ENCODE measurements at regions not wholly inside any gene's neighbourhood (a gene's known extent, or its start where the extent isn't known, plus 50 kb on each side); places are given as distances from the start of the nearest gene placed in this dataset.
A peak's percentile ranks its signal among the peaks of the same experiment; 100 is the strongest.

DNA sequence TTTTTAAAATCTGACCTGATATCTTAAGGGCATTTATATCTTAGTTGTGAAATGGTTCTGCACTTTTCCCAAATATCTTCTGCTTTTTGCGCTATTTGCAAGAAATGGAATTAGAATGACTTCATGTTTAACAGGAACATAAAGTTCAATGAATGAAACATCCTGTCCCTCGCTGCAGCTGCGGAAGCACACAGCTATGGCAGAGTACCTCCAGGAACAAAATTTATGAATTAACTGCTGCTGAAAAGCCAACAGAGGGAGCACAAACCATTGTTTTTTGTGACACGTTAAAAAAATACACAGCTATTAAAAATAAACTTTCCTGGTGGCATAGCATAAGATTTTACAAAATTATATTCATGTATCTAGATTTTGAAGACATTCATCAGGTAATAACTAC, 404.4 kb upstream of the MDFIC2 start:
- TF ChIP-seq ZNF830 (CRISPR knock-in tag; IDR thresholded peaks at IDR 0.05) = no peak
- no peak for TF ChIP-seq POLR2AphosphoS5 (IDR thresholded peaks at IDR 0.05; ENCODE audit: control insufficient read depth, insufficient read depth, low read depth, low read length)
- TF ChIP-seq, protein P1, sequence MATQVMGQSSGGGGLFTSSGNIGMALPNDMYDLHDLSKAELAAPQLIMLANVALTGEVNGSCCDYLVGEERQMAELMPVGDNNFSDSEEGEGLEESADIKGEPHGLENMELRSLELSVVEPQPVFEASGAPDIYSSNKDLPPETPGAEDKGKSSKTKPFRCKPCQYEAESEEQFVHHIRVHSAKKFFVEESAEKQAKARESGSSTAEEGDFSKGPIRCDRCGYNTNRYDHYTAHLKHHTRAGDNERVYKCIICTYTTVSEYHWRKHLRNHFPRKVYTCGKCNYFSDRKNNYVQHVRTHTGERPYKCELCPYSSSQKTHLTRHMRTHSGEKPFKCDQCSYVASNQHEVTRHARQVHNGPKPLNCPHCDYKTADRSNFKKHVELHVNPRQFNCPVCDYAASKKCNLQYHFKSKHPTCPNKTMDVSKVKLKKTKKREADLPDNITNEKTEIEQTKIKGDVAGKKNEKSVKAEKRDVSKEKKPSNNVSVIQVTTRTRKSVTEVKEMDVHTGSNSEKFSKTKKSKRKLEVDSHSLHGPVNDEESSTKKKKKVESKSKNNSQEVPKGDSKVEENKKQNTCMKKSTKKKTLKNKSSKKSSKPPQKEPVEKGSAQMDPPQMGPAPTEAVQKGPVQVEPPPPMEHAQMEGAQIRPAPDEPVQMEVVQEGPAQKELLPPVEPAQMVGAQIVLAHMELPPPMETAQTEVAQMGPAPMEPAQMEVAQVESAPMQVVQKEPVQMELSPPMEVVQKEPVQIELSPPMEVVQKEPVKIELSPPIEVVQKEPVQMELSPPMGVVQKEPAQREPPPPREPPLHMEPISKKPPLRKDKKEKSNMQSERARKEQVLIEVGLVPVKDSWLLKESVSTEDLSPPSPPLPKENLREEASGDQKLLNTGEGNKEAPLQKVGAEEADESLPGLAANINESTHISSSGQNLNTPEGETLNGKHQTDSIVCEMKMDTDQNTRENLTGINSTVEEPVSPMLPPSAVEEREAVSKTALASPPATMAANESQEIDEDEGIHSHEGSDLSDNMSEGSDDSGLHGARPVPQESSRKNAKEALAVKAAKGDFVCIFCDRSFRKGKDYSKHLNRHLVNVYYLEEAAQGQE (IDR thresholded peaks at IDR 0.05; ENCODE audit: borderline replicate concordance) = no peak
- TF ChIP-seq, protein P1 (CRISPR knock-in tag; IDR thresholded peaks at IDR 0.05; ENCODE audit: low read depth) = no peak
- TF ChIP-seq, protein P2, sequence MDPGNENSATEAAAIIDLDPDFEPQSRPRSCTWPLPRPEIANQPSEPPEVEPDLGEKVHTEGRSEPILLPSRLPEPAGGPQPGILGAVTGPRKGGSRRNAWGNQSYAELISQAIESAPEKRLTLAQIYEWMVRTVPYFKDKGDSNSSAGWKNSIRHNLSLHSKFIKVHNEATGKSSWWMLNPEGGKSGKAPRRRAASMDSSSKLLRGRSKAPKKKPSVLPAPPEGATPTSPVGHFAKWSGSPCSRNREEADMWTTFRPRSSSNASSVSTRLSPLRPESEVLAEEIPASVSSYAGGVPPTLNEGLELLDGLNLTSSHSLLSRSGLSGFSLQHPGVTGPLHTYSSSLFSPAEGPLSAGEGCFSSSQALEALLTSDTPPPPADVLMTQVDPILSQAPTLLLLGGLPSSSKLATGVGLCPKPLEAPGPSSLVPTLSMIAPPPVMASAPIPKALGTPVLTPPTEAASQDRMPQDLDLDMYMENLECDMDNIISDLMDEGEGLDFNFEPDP (CRISPR knock-in tag; IDR thresholded peaks at IDR 0.05) = no peak
- TF ChIP-seq ZNF589 (CRISPR knock-in tag; IDR thresholded peaks at IDR 0.05; ENCODE audit: low read depth) = no peak
- TF ChIP-seq, protein P3, sequence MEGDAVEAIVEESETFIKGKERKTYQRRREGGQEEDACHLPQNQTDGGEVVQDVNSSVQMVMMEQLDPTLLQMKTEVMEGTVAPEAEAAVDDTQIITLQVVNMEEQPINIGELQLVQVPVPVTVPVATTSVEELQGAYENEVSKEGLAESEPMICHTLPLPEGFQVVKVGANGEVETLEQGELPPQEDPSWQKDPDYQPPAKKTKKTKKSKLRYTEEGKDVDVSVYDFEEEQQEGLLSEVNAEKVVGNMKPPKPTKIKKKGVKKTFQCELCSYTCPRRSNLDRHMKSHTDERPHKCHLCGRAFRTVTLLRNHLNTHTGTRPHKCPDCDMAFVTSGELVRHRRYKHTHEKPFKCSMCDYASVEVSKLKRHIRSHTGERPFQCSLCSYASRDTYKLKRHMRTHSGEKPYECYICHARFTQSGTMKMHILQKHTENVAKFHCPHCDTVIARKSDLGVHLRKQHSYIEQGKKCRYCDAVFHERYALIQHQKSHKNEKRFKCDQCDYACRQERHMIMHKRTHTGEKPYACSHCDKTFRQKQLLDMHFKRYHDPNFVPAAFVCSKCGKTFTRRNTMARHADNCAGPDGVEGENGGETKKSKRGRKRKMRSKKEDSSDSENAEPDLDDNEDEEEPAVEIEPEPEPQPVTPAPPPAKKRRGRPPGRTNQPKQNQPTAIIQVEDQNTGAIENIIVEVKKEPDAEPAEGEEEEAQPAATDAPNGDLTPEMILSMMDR (IDR thresholded peaks at IDR 0.05 in 2 of 3, conservative IDR thresholded peaks at IDR 0.05 in 1 of 3; ENCODE audit: insufficient read depth in 2 of 3, low read depth in 1 of 3, low read length in 3 of 3) = peak in 1 of 3 experiments; percentile 10; a peak in 1 of 6 replicates
- no peak for TF ChIP-seq JUNB (CRISPR knock-in tag; conservative IDR thresholded peaks at IDR 0.05)
- TF ChIP-seq, protein P4, sequence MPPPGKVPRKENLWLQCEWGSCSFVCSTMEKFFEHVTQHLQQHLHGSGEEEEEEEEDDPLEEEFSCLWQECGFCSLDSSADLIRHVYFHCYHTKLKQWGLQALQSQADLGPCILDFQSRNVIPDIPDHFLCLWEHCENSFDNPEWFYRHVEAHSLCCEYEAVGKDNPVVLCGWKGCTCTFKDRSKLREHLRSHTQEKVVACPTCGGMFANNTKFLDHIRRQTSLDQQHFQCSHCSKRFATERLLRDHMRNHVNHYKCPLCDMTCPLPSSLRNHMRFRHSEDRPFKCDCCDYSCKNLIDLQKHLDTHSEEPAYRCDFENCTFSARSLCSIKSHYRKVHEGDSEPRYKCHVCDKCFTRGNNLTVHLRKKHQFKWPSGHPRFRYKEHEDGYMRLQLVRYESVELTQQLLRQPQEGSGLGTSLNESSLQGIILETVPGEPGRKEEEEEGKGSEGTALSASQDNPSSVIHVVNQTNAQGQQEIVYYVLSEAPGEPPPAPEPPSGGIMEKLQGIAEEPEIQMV (tag; conservative IDR thresholded peaks at IDR 0.05; ENCODE audit: low read depth) = no peak
- TF ChIP-seq LARP7 (IDR thresholded peaks at IDR 0.05) = no peak
- TF ChIP-seq, protein P5, sequence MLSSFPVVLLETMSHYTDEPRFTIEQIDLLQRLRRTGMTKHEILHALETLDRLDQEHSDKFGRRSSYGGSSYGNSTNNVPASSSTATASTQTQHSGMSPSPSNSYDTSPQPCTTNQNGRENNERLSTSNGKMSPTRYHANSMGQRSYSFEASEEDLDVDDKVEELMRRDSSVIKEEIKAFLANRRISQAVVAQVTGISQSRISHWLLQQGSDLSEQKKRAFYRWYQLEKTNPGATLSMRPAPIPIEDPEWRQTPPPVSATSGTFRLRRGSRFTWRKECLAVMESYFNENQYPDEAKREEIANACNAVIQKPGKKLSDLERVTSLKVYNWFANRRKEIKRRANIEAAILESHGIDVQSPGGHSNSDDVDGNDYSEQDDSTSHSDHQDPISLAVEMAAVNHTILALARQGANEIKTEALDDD (IDR thresholded peaks at IDR 0.05) = no peak
